ENCODE measurements at regions not wholly inside any gene's neighbourhood (a gene's known extent, or its start where the extent isn't known, plus 50 kb on each side); places are given as distances from the start of the nearest gene placed in this dataset.

DNA sequence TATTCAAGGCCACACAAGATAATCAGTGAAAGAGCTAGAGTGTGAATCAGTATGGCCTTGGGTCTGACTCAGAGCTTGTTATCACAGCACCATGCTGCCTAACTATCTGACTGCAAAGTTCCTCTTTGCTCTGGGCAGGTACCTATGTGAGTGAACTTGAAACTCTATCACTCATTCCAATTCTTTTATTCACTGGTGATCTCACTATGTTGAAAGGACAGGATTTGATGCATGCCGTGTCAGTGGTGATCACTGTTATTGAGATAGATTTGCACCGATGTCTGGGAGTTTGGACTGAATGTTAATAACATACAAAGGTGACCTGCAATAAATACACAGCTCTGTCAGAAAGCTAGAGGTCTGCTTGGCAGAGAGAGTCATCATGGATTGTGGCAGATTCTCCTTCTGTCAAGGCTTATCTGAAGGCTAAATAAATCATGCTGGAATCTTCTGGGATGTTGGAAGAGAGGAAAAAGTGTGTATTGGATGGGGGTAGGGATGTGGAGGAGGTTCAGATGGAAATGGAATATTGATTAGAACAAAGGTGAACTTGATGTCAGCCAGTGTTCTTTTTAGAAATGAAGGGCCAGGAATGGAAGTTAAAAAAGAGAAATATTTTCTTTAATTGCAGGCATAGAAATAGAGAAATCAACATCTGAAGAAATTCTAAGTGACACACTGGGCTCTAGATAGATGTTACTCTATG is 91.8 kb upstream of the TNC start:
- no peak for DNase-seq (ENCODE audit: low read depth)
- TF ChIP-seq, protein P1, sequence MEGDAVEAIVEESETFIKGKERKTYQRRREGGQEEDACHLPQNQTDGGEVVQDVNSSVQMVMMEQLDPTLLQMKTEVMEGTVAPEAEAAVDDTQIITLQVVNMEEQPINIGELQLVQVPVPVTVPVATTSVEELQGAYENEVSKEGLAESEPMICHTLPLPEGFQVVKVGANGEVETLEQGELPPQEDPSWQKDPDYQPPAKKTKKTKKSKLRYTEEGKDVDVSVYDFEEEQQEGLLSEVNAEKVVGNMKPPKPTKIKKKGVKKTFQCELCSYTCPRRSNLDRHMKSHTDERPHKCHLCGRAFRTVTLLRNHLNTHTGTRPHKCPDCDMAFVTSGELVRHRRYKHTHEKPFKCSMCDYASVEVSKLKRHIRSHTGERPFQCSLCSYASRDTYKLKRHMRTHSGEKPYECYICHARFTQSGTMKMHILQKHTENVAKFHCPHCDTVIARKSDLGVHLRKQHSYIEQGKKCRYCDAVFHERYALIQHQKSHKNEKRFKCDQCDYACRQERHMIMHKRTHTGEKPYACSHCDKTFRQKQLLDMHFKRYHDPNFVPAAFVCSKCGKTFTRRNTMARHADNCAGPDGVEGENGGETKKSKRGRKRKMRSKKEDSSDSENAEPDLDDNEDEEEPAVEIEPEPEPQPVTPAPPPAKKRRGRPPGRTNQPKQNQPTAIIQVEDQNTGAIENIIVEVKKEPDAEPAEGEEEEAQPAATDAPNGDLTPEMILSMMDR (conservative IDR thresholded peaks at IDR 0.05; ENCODE audit: low read depth, low read length): no peak
- no peak overlapping the region for H3K4me3 ChIP-seq (ENCODE audit: low read length)

GRCh38 chr9:115210699-115211098 is 92.7 kb upstream of the TNC start:
- DNase-seq (ENCODE audit: low read depth): no peak
- H3K4me3 ChIP-seq (ENCODE audit: low read length): no peak overlapping the region
- TF ChIP-seq, protein P1 (conservative IDR thresholded peaks at IDR 0.05; ENCODE audit: low read depth, low read length): no peak

DNA sequence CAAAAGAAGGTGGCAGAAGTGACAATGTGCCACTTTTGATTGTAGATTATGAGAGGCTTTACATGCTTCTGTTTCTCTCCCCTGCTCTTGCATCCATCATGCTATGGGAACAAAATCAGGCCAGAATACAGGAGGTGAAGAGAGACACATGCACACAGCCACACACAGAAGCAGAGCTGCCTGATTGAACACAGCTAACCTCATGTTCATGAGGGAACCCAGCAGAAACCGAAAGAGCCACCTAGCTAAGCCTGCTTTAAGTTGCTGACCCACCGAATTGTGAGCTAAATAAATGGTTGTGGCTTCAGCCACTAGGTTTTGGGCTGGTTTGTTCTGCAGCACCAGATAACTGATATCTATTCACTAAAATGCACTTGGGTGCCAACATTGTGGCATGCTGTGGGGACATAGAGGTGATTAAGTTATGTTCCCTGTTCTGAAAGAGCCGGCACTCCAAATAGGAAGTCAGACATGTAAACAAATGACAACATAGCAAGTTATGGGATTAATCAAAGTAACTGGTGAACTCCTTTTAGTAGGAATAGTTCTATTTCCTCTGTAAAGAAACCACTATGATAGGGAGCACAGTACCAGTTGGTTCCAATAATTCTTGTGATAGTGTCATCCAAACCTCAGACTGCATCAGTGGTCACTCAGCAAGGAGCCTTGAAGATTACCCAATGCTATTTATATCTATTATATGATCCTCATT is 93.6 kb upstream of the TNC start:
- no peak for DNase-seq (ENCODE audit: low read depth)
- TF ChIP-seq, protein P1 (conservative IDR thresholded peaks at IDR 0.05; ENCODE audit: low read depth, low read length): no peak
- H3K4me3 ChIP-seq (ENCODE audit: low read length): no peak overlapping the region

GRCh38 chr9:115212125-115212605 is 94.2 kb upstream of the TNC start:
- no peak overlapping the region for H3K4me3 ChIP-seq (ENCODE audit: low read length)
- TF ChIP-seq, protein P1 (conservative IDR thresholded peaks at IDR 0.05; ENCODE audit: low read depth, low read length): no peak
- DNase-seq (ENCODE audit: low read depth): no peak

DNA sequence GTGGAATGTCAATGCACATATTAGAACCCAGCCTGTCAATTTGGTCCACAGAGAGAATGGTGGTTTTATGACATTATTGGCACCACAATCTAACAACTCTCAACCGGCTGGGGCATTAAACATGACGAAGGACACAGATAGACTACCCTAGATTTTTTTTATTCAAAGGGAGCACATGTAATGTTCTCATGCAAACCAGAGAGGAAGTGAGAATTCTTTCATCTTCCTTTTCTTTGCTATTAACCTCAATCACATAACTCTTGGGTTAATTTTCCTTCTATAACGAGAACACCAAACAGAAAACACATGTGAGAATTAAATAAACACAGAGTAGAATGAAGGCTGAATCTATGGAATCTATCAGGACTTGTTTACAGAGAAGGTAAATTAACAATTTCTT is 94.9 kb upstream of the TNC start:
- H3K4me3 ChIP-seq (ENCODE audit: low read length): no peak overlapping the region
- DNase-seq (ENCODE audit: low read depth): no peak
- TF ChIP-seq, protein P1 (conservative IDR thresholded peaks at IDR 0.05; ENCODE audit: low read depth, low read length): no peak

- TF ChIP-seq, protein P1 (conservative IDR thresholded peaks at IDR 0.05; ENCODE audit: low read depth, low read length): no peak
- no peak overlapping the region for H3K4me3 ChIP-seq (ENCODE audit: low read length)
- DNase-seq (ENCODE audit: low read depth): no peak
These were observed 95.9 kb upstream of the TNC start for GRCh38 chr9:115213818-115214334.

Measured in retinal pigment epithelial cell (primary cell).